A549 (cell line): ENCODE measurements at regions not wholly inside any gene's neighbourhood (a gene's known extent, or its start where the extent isn't known, plus 50 kb on each side); places are given as distances from the start of the nearest gene placed in this dataset.
A peak's percentile ranks its signal among the peaks of the same experiment; 100 is the strongest.

ENCODE experiments used
- ATAC-seq, 2 experiments: fragments of 200-7000 bp in 1 of 2; fragments of >200 bp in 1 of 2; cut with Nextera tagmentation in 1 of 2; cut with Tn5 transposase in 1 of 2; 3 replicates each; pipeline versions ENCODE4 v1.8.0 to v1.9.1; 2018 to 2020; ENCODE audit warnings: mild to moderate bottlenecking in 1 of 2, moderate library complexity in 1 of 2
- CTCF ChIA-PET: fragments of 300-600 bp; sonication (Branson Sonifier 250); formaldehyde crosslinking; extraction: SDS; loops from one replicate; lab custom pipeline; 2021; ENCODE audit warnings: antibody characterized with exemption, inconsistent platforms; lab: Yijun Ruan, JAX
- POLR2A ChIA-PET: fragments of 350-600 bp; formaldehyde crosslinking; extraction: SDS; loops from one replicate; lab custom pipeline; 2021; ENCODE audit warnings: antibody characterized with exemption, inconsistent platforms; lab: Yijun Ruan, JAX
- DNase-seq, 2 experiments: peaks; one replicate each; pipeline versions ENCODE4 v3.0.0 to v3.0.0-alpha.2; 2011 to 2016; ENCODE audit warnings: low read depth in 1 of 2, low spot score in 1 of 2
- FAIRE-seq: peaks from 2 replicates; lab custom pipeline; 2011; peaks lifted over from hg19 to GRCh38; lab: Jason Lieb, UNC
- H3K27ac ChIP-seq, 2 experiments: fragments of >200 bp; sonication (Bioruptor Twin); formaldehyde crosslinking; 3 replicates each; pipeline ENCODE4 v1.5.1; 2016 to 2017
- H3K4me1 ChIP-seq: fragments of >200 bp; sonication (Bioruptor Twin); formaldehyde crosslinking; 3 replicates; pipeline ENCODE4 v1.6.1; 2016
- H3K4me2 ChIP-seq: fragments of >200 bp; sonication (Bioruptor Twin); formaldehyde crosslinking; 3 replicates; pipeline ENCODE4 v1.6.1; 2016
- H3K4me3 ChIP-seq: fragments of >200 bp; sonication (Bioruptor Twin); formaldehyde crosslinking; 3 replicates; pipeline ENCODE4 v1.5.1; 2016
- H3K9me3 ChIP-seq: fragments of >200 bp; sonication (Bioruptor Twin); formaldehyde crosslinking; 3 replicates; pipeline ENCODE4 v1.6.1; 2016
- BHLHE40 ChIP-seq: IDR thresholded peaks from 2 replicates; pipeline ENCODE4 v1.6.1; 2012; ENCODE audit warnings: low read depth, low read length, inconsistent platforms
- CBX8 ChIP-seq: fragments of 200-600 bp; sonication (generic); IDR thresholded peaks from 2 replicates; pipeline ENCODE4 v1.6.1; 2016
- CEBPB ChIP-seq, 2 experiments: fragments of >200 bp in 1 of 2; sonication (Bioruptor Twin) in 1 of 2; formaldehyde crosslinking in 1 of 2; IDR thresholded peaks; 2 replicates each; pipeline ENCODE4 v1.6.1; 2012 to 2016
- CHD2 ChIP-seq: fragments of 150-350 bp; IDR thresholded peaks from 2 replicates; pipeline ENCODE4 v1.6.1; 2014; ENCODE audit warnings: low read length; ENCODE audit not compliant: partially characterized antibody
- EHF ChIP-seq: fragments of 250-450 bp; sonication (Bioruptor Pico); IDR thresholded peaks from 2 replicates; pipeline ENCODE4 v1.5.0; 2020; ENCODE audit warnings: mild to moderate bottlenecking
- EP300 ChIP-seq, 2 experiments: fragments of >200 bp; sonication (Bioruptor Twin); formaldehyde crosslinking; IDR thresholded peaks; 2 replicates in 1 of 2; 3 replicates in 1 of 2; pipeline ENCODE4 v1.6.1; 2016 to 2017
- ESRRA ChIP-seq: fragments of 150-350 bp; IDR thresholded peaks from 2 replicates; pipeline ENCODE4 v1.6.1; 2014; ENCODE audit warnings: mild to moderate bottlenecking, low read length, borderline replicate concordance
- FOSL2 ChIP-seq, 2 experiments: fragments of 450-650 bp in 1 of 2; fragments of >200 bp in 1 of 2; sonication (Bioruptor Twin) in 1 of 2; formaldehyde crosslinking; IDR thresholded peaks; 2 replicates each; pipeline versions ENCODE4 v1.5.0 to v1.6.1; 2016 to 2020; ENCODE audit warnings: mild to moderate bottlenecking in 1 of 2, moderate library complexity in 1 of 2
- FOXS1 ChIP-seq: fragments of 250-450 bp; sonication (Bioruptor Pico); IDR thresholded peaks from 2 replicates; pipeline ENCODE4 v1.5.0; 2020; ENCODE audit warnings: mild to moderate bottlenecking, moderate library complexity
- HDAC2 ChIP-seq: fragments of 200-600 bp; sonication (generic); IDR thresholded peaks from 2 replicates; pipeline ENCODE4 v1.6.1; 2016
- HOXB13 ChIP-seq: fragments of 250-450 bp; sonication (Bioruptor Pico); IDR thresholded peaks from 2 replicates; pipeline ENCODE4 v1.5.0; 2020; ENCODE audit warnings: low read depth, mild to moderate bottlenecking, moderate library complexity
- JUN ChIP-seq, 2 experiments: fragments of >200 bp; sonication (Bioruptor Twin); formaldehyde crosslinking; IDR thresholded peaks; 2 replicates in 1 of 2; 3 replicates in 1 of 2; pipeline ENCODE4 v1.6.1; 2016 to 2017
- KDM1A ChIP-seq: fragments of 200-600 bp; sonication (generic); IDR thresholded peaks from 2 replicates; pipeline ENCODE4 v1.6.1; 2016; ENCODE audit warnings: low read depth, mild to moderate bottlenecking
- KDM5A ChIP-seq: fragments of 200-600 bp; sonication (generic); IDR thresholded peaks from 2 replicates; pipeline ENCODE4 v1.6.1; 2016; ENCODE audit warnings: antibody characterized with exemption, mild to moderate bottlenecking
- MAFK ChIP-seq: fragments of 450-650 bp; IDR thresholded peaks from 2 replicates; pipeline ENCODE4 v1.6.1; 2014; ENCODE audit not compliant: partially characterized antibody
- MAZ ChIP-seq: fragments of 150-350 bp; IDR thresholded peaks from 2 replicates; pipeline ENCODE4 v1.6.1; 2014; ENCODE audit warnings: antibody characterized with exemption, low read depth, low read length, borderline replicate concordance
- MYC ChIP-seq: IDR thresholded peaks from 2 replicates; pipeline ENCODE4 v1.6.1; 2012; ENCODE audit warnings: mild to moderate bottlenecking, inconsistent platforms, low read length, improper control_type of control experiment, borderline replicate concordance
- NR3C1 ChIP-seq: fragments of >200 bp; sonication (Bioruptor Twin); formaldehyde crosslinking; IDR thresholded peaks from 3 replicates; pipeline ENCODE4 v1.6.1; 2017
- POLR2A ChIP-seq: IDR thresholded peaks from 2 replicates; pipeline ENCODE4 v1.6.1; 2012; ENCODE audit warnings: mild to moderate bottlenecking, low read length
- RAD21 ChIP-seq, 2 experiments: fragments of >200 bp in 1 of 2; sonication (Bioruptor Twin) in 1 of 2; formaldehyde crosslinking in 1 of 2; IDR thresholded peaks in 1 of 2; conservative IDR thresholded peaks in 1 of 2; 2 replicates in 1 of 2; 3 replicates in 1 of 2; pipeline ENCODE4 v1.6.1; 2012 to 2018; ENCODE audit warnings: inconsistent platforms in 1 of 2
- RFX5 ChIP-seq: fragments of 450-650 bp; IDR thresholded peaks from 2 replicates; pipeline ENCODE4 v1.7.1; 2014; ENCODE audit warnings: antibody characterized with exemption, mild to moderate bottlenecking, moderate library complexity
- RNF2 ChIP-seq: fragments of 200-600 bp; sonication (generic); IDR thresholded peaks from 2 replicates; pipeline ENCODE4 v1.6.1; 2016; ENCODE audit warnings: low read depth, mild to moderate bottlenecking, antibody characterized with exemption, moderate library complexity, borderline replicate concordance
- SREBF2 ChIP-seq: fragments of 450-650 bp; IDR thresholded peaks from 2 replicates; pipeline ENCODE4 v1.6.1; 2014; ENCODE audit warnings: mild to moderate bottlenecking, moderate library complexity
- TFCP2L1 ChIP-seq: fragments of 250-450 bp; sonication (Bioruptor Pico); IDR thresholded peaks from 2 replicates; pipeline ENCODE4 v1.5.0; 2021; ENCODE audit warnings: mild to moderate bottlenecking
- ZC3H11A ChIP-seq: fragments of 450-650 bp; IDR thresholded peaks from 2 replicates; pipeline ENCODE4 v1.6.1; 2014; ENCODE audit warnings: antibody characterized with exemption, mild to moderate bottlenecking
- ZSCAN20 ChIP-seq: fragments of 250-450 bp; sonication (Bioruptor Pico); IDR thresholded peaks from 2 replicates; pipeline ENCODE4 v1.8.0; 2022; ENCODE audit warnings: mild to moderate bottlenecking, moderate library complexity
- WGBS: methylation state at CpG from one replicate; pipeline ENCODE4 v1.1.6; 2017; ENCODE audit errors: missing lambda C conversion rate; 5-methylcytosine and 5-hydroxymethylcytosine counted together
- TF ChIP-seq, protein P1 (sequence below): fragments of >200 bp; sonication (Bioruptor Twin); formaldehyde crosslinking; IDR thresholded peaks from 3 replicates; pipeline ENCODE4 v1.6.1; 2016
- TF ChIP-seq, protein P2 (sequence below): IDR thresholded peaks from 2 replicates; pipeline ENCODE4 v1.6.1; 2012
- TF ChIP-seq, protein P3 (sequence below): IDR thresholded peaks from 2 replicates; pipeline ENCODE4 v1.6.1; 2012; ENCODE audit warnings: low read depth, borderline replicate concordance
- TF ChIP-seq, protein P4 (sequence below): fragments of >200 bp; sonication (Bioruptor Twin); formaldehyde crosslinking; IDR thresholded peaks from 2 replicates; pipeline ENCODE4 v1.6.1; 2016

DNA sequence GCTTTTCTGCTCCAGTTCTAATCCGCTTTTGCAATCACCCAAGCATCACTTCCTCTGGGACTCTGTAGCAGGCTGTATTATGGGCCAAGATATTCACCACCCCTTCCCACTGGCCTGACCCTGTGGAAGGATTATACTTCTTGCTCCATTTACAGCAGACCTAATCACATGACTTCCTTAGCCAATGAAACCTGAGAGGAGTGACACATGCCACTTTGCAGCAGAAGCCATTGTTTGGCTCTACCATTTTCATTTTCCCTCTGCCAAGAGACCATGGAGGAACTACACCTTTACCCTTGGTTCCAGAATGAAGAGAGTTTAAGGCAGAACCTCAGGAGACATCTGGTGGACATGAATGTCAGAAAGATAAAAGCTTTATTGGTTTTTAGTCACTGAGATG lies 134.9 kb upstream of the HSD17B12 start:
- WGBS, result 84% methylated on average over 1 of the region's 1 CpG
- H3K4me1 ChIP-seq, result peaks cover 4% of the 10 kb centered on the region; the same call in 1 of the 3 replicates
- TF ChIP-seq, protein P1, sequence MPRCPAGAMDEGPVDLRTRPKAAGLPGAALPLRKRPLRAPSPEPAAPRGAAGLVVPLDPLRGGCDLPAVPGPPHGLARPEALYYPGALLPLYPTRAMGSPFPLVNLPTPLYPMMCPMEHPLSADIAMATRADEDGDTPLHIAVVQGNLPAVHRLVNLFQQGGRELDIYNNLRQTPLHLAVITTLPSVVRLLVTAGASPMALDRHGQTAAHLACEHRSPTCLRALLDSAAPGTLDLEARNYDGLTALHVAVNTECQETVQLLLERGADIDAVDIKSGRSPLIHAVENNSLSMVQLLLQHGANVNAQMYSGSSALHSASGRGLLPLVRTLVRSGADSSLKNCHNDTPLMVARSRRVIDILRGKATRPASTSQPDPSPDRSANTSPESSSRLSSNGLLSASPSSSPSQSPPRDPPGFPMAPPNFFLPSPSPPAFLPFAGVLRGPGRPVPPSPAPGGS, result no peak
- FAIRE-seq (no peak), DNase-seq (no peak), ATAC-seq (no peak)
- H3K4me2 ChIP-seq, result no peak overlapping the region
- peaks cover 2% of the 10 kb centered on the region; the same call in 1 of the 3 replicates for H3K9me3 ChIP-seq
- no peak overlapping the region for H3K4me3 ChIP-seq
- no peak overlapping the region for H3K27ac ChIP-seq
- CTCF ChIA-PET, result no interaction called here
- POLR2A ChIA-PET, result no interaction called here

DNA sequence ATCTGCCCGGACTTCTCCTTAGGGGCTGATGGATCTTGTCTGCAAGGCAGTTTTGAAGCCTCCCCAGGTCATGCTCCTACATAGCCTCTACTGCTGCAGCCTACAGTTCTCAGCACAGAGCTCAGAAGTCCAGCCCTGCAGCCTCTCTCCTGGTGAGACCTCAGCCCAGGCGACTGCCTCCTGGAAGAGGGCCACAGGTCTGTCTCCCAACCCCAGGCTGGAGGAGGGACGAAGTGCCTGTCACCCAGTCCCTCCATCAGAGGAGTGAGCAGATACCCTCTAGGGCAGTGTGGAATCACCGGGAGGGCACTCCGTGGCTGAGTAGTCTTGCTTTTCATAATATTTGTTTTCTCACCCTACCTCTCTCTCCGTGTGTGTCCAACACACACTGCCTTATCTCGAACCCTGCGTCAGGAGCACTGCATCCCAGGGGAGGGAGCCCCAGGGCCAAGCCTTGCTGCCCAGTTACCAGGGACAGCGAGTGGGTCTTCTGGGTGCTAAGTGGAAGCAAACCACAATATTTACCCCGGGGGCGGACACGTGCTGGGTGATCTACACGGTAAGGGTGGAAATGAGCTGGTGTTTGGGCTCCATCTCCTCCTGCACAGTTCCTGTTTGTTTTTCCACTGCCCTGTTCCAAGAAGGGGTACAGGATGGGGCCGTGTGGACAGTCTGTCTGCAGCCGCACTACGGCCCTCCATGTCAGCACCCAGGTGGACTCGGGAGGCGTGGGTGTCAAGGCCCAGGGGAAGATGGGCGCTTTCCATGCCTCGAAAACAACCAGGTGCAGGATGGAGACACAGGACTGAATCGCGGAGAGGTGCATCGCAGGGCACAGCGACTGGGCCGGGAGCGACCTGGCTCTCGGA lies 133.7 kb upstream of the HSD17B12 start:
- peak in 1 of 2 experiments; percentile 51; a peak in 4 of 6 replicates for ATAC-seq
- no peak overlapping the region for H3K27ac ChIP-seq
- peak overlapping the region; percentile 45; the same call in 1 of the 3 replicates for H3K4me3 ChIP-seq
- WGBS, result 46% methylated on average over 21 of the region's 27 CpGs
- peak overlapping the region; percentile 91 for H3K4me2 ChIP-seq
- ChIA-PET CTCF (interaction anchor here (0.7 kb wide), 1 partner anchor 21 kb away, joined by 3 read pairs; no protein-coding TSS in a partner anchor), POLR2A (no interaction called here)
- FAIRE-seq, result no peak
- H3K9me3 ChIP-seq, result peaks cover 2% of the 10 kb centered on the region; the same call in 1 of the 3 replicates
- H3K4me1 ChIP-seq, result peaks cover 4% of the 10 kb centered on the region; the same call in 1 of the 3 replicates
- no peak for DNase-seq
- TF ChIP-seq, protein P2, sequence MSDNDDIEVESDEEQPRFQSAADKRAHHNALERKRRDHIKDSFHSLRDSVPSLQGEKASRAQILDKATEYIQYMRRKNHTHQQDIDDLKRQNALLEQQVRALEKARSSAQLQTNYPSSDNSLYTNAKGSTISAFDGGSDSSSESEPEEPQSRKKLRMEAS, result no peak
- TF ChIP-seq TFCP2L1 (CRISPR knock-in tag) (no peak), ZC3H11A (no peak), EHF (CRISPR knock-in tag) (no peak), KDM5A (no peak), FOXS1 (CRISPR knock-in tag) (no peak), FOSL2 (IDR thresholded peaks at IDR 0.05) (no peak), FOSL2 (CRISPR knock-in tag; IDR thresholded peaks at IDR 0.05) (no peak), MAZ (no peak), EP300 (IDR thresholded peaks at IDR 0.05) (no peak), ZSCAN20 (CRISPR knock-in tag) (no peak), HDAC2 (no peak), MAFK (no peak), HOXB13 (CRISPR knock-in tag) (no peak)
- TF ChIP-seq, protein P3, sequence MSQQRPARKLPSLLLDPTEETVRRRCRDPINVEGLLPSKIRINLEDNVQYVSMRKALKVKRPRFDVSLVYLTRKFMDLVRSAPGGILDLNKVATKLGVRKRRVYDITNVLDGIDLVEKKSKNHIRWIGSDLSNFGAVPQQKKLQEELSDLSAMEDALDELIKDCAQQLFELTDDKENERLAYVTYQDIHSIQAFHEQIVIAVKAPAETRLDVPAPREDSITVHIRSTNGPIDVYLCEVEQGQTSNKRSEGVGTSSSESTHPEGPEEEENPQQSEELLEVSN, result no peak

DNA sequence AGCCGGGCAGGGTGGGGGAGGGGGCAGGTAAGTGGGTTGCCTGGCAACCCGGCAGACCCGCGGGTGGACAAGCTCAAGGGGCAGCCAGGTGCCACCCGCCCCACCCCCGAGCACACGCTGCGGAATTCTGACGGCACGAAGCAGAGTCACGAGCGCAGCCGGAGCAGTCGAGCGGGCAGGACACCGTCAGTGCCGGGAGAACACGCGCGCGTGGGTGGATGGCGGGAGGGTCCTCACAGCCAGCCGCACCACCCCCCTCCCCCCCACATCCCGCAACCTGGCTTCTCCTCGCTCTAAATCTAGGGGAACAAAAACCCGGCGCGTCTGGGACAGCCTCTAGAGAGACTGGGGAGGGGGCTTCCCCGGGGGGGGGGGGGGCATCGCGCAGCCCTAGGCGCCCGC lies 133.1 kb upstream of the HSD17B12 start:
- peak in 1 of 2 experiments; percentile 12; a peak in 2 of 6 replicates for ATAC-seq
- H3K4me1 ChIP-seq, result peaks cover 4% of the 10 kb centered on the region; the same call in 1 of the 3 replicates
- peak overlapping the region; percentile 91 for H3K4me2 ChIP-seq
- WGBS, result no CpG with 5 or more reads among the region's 33 CpGs
- CTCF ChIA-PET, result interaction anchor here (1.6 kb wide), 1 partner anchor 304 kb away, joined by 3 read pairs; no protein-coding TSS in a partner anchor
- peaks cover 2% of the 10 kb centered on the region; the same call in 1 of the 3 replicates for H3K9me3 ChIP-seq
- POLR2A ChIA-PET, result no interaction called here
- peak overlapping the region; percentile 45 for H3K4me3 ChIP-seq
- peak overlapping the region in 1 of 2 experiments; percentile 72; a peak in 3 of 6 replicates for H3K27ac ChIP-seq
- FAIRE-seq, result no peak
- TF ChIP-seq MYC, result no peak
- no peak for TF ChIP-seq RAD21 (conservative IDR thresholded peaks at IDR 0.05 in 1 of 2, IDR thresholded peaks at IDR 0.05 in 1 of 2)
- TF ChIP-seq NR3C1, result no peak
- TF ChIP-seq, protein P2, result no peak
- no peak for TF ChIP-seq POLR2A
- TF ChIP-seq RFX5, result no peak
- no peak for TF ChIP-seq CEBPB (IDR thresholded peaks at IDR 0.05)
- TF ChIP-seq CHD2, result no peak
- TF ChIP-seq, protein P4, sequence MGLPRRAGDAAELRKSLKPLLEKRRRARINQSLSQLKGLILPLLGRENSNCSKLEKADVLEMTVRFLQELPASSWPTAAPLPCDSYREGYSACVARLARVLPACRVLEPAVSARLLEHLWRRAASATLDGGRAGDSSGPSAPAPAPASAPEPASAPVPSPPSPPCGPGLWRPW, result no peak
- TF ChIP-seq SREBF2, result no peak
- TF ChIP-seq ZSCAN20 (CRISPR knock-in tag), result no peak
- no peak for TF ChIP-seq ESRRA
- TF ChIP-seq CBX8, result no peak
- no peak for TF ChIP-seq MAZ
- TF ChIP-seq KDM1A, result no peak
- no peak for TF ChIP-seq BHLHE40
- TF ChIP-seq, protein P3, result no peak
- TF ChIP-seq TFCP2L1 (CRISPR knock-in tag), result no peak
- TF ChIP-seq RNF2, result no peak
- TF ChIP-seq JUN (IDR thresholded peaks at IDR 0.05), result no peak
- no peak for DNase-seq
